Fibroblast of lung (primary cell): ENCODE measurements at regions not wholly inside any gene's neighbourhood (a gene's known extent, or its start where the extent isn't known, plus 50 kb on each side); places are given as distances from the start of the nearest gene placed in this dataset.

ENCODE experiments used
- DNase-seq, 2 donors: peaks; one replicate each; pipeline versions ENCODE4 v3.0.0 to v3.0.0-alpha.2; 2010; ENCODE audit warnings: low read depth in 2 of 2
- H2AFZ ChIP-seq: 2 replicates; pipeline ENCODE4 v1.5.1; 2012; ENCODE audit warnings: low read length, control low read depth, inconsistent platforms
- H3K27ac ChIP-seq: 2 replicates; pipeline ENCODE4 v1.5.1; 2011; ENCODE audit warnings: low read length, control low read depth; ENCODE audit not compliant: insufficient read depth
- H3K27me3 ChIP-seq: 2 replicates; pipeline ENCODE4 v1.5.1; 2011; ENCODE audit warnings: mild to moderate bottlenecking, low read length; ENCODE audit not compliant: control insufficient read depth, insufficient read depth
- H3K36me3 ChIP-seq: 2 replicates; pipeline ENCODE4 v1.5.1; 2011; ENCODE audit warnings: low read length; ENCODE audit not compliant: control insufficient read depth, insufficient read depth
- H3K4me1 ChIP-seq: 2 replicates; pipeline ENCODE4 v1.5.1; 2011; ENCODE audit warnings: low read length; ENCODE audit not compliant: control insufficient read depth, insufficient read depth; ENCODE audit errors: extremely low read depth
- H3K4me2 ChIP-seq: 2 replicates; pipeline ENCODE4 v1.5.1; 2011; ENCODE audit warnings: low read length, control low read depth; ENCODE audit not compliant: insufficient read depth; ENCODE audit errors: extremely low read depth
- H3K4me3 ChIP-seq, 4 experiments: fragments of 200-600 bp in 1 of 4; sonication (generic) in 1 of 4; replicated peaks in 1 of 4; 2 replicates each; pipeline ENCODE4 v1.5.1; 2011 to 2016; ENCODE audit warnings: low read length in 4 of 4, low read depth in 3 of 4, mild to moderate bottlenecking in 3 of 4, control low read depth in 2 of 4, inconsistent platforms in 1 of 4, mixed read lengths in 1 of 4; ENCODE audit not compliant: insufficient read depth in 1 of 4; ENCODE audit errors: control extremely low read depth in 1 of 4
- H3K79me2 ChIP-seq: 2 replicates; pipeline ENCODE4 v1.5.1; 2012; ENCODE audit warnings: mild to moderate bottlenecking, low read length, inconsistent platforms; ENCODE audit not compliant: control insufficient read depth, insufficient read depth
- H3K9ac ChIP-seq: 2 replicates; pipeline ENCODE4 v1.5.1; 2011; ENCODE audit warnings: mild to moderate bottlenecking, low read length, control low read depth; ENCODE audit not compliant: insufficient read depth
- H3K9me3 ChIP-seq: 2 replicates; pipeline ENCODE4 v1.5.1; 2012; ENCODE audit warnings: low read depth, low read length; ENCODE audit not compliant: control insufficient read depth, insufficient read depth
- H4K20me1 ChIP-seq: 2 replicates; pipeline ENCODE4 v1.5.1; 2011; ENCODE audit warnings: low read length; ENCODE audit not compliant: control insufficient read depth, insufficient read depth; ENCODE audit errors: extremely low read depth
- EZH2 ChIP-seq: IDR thresholded peaks from 2 replicates; pipeline ENCODE4 v1.5.1; 2012; ENCODE audit warnings: low read length, control low read depth, mild to moderate bottlenecking; ENCODE audit errors: missing control alignments
- TF ChIP-seq, protein P1 (sequence below), 2 donors: IDR thresholded peaks in 1 of 2; conservative IDR thresholded peaks in 1 of 2; 1 replicate in 1 of 2; 2 replicates in 1 of 2; pipeline ENCODE4 v1.5.1; 2011 to 2012; ENCODE audit warnings: low read length in 2 of 2, control low read depth in 1 of 2, inconsistent platforms in 1 of 2, low read depth in 1 of 2, mild to moderate bottlenecking in 1 of 2

DNA sequence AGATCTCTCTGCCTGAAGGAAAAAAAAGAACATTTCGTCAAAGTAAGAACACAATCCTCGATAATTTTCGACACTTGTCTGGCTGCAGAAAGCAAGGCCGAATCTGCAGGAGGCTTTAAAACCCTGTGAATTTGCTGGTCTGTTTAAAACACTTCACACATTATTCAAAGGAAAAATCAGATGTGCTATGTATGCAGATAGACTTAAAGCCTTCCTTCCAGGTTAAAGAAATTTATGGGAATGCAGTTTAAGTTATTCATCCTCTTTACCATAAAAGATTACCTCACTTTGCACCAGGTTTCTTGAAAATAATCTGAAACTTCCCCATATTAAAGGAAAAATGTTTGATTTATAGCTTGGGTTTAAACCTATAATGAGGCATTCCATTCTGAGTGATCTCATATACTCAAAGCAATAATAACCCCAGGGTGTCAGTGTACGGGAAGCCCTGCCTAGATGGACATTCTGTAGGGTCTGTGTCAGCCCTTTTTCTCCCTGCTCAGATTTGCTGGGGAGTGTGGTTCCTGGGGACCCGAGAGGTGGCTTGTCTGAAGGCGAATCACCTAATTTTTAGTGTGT lies 323.5 kb upstream of the SLC24A2 start:
- no peaks in the 10 kb centered on the region for H3K36me3 ChIP-seq
- H3K27me3 ChIP-seq = no peaks in the 10 kb centered on the region
- no peaks in the 10 kb centered on the region for H3K9me3 ChIP-seq
- H2AFZ ChIP-seq = no peak overlapping the region
- no peak overlapping the region for H3K4me3 ChIP-seq
- H3K4me1 ChIP-seq = no peaks in the 10 kb centered on the region
- no peak for DNase-seq
- no peak overlapping the region for H3K9ac ChIP-seq
- TF ChIP-seq, protein P1, sequence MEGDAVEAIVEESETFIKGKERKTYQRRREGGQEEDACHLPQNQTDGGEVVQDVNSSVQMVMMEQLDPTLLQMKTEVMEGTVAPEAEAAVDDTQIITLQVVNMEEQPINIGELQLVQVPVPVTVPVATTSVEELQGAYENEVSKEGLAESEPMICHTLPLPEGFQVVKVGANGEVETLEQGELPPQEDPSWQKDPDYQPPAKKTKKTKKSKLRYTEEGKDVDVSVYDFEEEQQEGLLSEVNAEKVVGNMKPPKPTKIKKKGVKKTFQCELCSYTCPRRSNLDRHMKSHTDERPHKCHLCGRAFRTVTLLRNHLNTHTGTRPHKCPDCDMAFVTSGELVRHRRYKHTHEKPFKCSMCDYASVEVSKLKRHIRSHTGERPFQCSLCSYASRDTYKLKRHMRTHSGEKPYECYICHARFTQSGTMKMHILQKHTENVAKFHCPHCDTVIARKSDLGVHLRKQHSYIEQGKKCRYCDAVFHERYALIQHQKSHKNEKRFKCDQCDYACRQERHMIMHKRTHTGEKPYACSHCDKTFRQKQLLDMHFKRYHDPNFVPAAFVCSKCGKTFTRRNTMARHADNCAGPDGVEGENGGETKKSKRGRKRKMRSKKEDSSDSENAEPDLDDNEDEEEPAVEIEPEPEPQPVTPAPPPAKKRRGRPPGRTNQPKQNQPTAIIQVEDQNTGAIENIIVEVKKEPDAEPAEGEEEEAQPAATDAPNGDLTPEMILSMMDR (conservative IDR thresholded peaks at IDR 0.05 in 1 of 2, IDR thresholded peaks at IDR 0.05 in 1 of 2; ENCODE audit: low read depth in 1 of 2, low read length in 2 of 2) = no peak
- no peak for TF ChIP-seq EZH2
- H3K4me2 ChIP-seq = no peak overlapping the region
- H3K27ac ChIP-seq = no peak overlapping the region
- H4K20me1 ChIP-seq = no peaks in the 10 kb centered on the region
- no peaks in the 10 kb centered on the region for H3K79me2 ChIP-seq

DNA sequence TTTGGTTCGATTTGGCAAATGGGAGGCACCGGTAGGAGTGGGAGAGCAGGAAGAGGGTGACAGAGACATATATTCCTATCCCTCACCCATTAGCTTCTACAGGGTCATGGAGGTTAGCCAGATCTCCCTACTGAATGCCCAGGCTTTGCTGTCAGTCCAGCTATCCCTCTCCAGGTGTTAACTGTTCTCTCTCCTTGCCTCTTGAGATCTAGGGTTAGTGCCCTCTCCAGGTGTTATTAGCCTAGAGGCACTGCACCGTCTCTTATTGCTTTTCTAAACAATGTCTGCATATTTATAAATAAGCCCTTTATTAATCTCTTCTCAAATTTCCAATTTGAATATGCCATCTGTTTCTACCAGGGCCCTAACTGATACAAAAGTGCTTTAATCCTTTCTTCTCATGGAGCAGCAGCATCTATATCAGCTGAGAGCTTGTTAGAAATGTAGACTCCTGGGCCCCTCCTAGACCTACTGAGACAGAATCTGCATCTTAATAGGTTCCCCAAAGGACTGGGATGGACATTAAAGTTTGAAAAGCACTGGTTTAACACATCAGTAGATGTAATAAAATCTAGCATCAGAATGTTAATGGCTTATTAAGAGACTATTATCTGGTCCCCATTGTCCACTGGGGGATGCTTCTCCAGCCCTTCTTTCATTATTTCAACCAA lies 322.5 kb upstream of the SLC24A2 start:
- no peak for TF ChIP-seq EZH2
- TF ChIP-seq, protein P1 (conservative IDR thresholded peaks at IDR 0.05 in 1 of 2, IDR thresholded peaks at IDR 0.05 in 1 of 2; ENCODE audit: low read depth in 1 of 2, low read length in 2 of 2) = no peak
- Histone ChIP-seq H3K79me2 (no peaks in the 10 kb centered on the region), H3K4me1 (no peaks in the 10 kb centered on the region), H3K36me3 (no peaks in the 10 kb centered on the region), H3K27me3 (no peaks in the 10 kb centered on the region), H4K20me1 (no peaks in the 10 kb centered on the region), H3K4me2 (no peak overlapping the region), H3K9ac (no peak overlapping the region), H2AFZ (no peak overlapping the region), H3K4me3 (no peak overlapping the region), H3K9me3 (no peaks in the 10 kb centered on the region), H3K27ac (no peak overlapping the region)
- no peak for DNase-seq

DNA sequence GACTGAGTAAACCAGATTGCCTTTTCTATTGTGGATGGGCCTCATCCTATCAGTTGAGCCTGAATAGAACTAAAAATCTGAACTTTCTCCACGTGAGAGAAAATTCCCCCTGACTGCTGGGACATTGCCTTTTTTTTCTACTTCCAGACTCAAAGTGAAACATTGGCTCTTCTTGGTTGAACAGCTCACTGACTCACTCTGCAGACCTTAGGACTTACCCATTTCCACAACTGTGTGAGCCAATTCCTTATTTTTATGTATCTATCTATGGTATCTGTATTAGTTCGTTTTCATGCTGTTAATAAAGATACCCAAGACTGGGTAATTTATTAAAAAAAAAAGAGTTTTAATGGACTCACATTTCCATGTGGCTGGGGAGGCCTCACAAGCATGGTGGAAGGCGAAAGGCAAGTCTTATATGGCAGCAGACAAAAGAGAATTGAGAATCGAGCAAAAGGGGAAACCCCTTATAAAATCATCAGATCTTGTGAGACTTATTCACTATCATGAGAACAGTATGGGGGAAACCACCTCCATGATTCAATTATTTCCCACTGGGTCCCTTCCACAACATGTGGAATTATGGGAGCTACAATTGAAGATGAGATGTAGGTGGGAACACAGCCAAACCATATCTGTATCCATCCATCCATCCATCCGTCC lies 306.7 kb upstream of the SLC24A2 start:
- no peak overlapping the region for H3K4me3 ChIP-seq
- no peaks in the 10 kb centered on the region for H3K4me1 ChIP-seq
- H3K27me3 ChIP-seq = no peaks in the 10 kb centered on the region
- DNase-seq = no peak
- H2AFZ ChIP-seq = no peak overlapping the region
- H3K4me2 ChIP-seq = no peak overlapping the region
- no peak overlapping the region for H3K27ac ChIP-seq
- H4K20me1 ChIP-seq = no peaks in the 10 kb centered on the region
- H3K79me2 ChIP-seq = no peaks in the 10 kb centered on the region
- no peak overlapping the region for H3K9ac ChIP-seq
- TF ChIP-seq, protein P1 (conservative IDR thresholded peaks at IDR 0.05 in 1 of 2, IDR thresholded peaks at IDR 0.05 in 1 of 2; ENCODE audit: low read depth in 1 of 2, low read length in 2 of 2) = no peak
- TF ChIP-seq EZH2 = no peak
- H3K36me3 ChIP-seq = no peaks in the 10 kb centered on the region
- H3K9me3 ChIP-seq = no peaks in the 10 kb centered on the region
